ENCODE measurements at regions not wholly inside any gene's neighbourhood (a gene's known extent, or its start where the extent isn't known, plus 50 kb on each side); places are given as distances from the start of the nearest gene placed in this dataset.

GRCh38 chr5:57332361-57332760 is 150.2 kb downstream of the ACTBL2 start:
- no peak for DNase-seq
- ATAC-seq = no peak
- no peak overlapping the region for H3K4me3 ChIP-seq

GRCh38 chr5:57327561-57328367 is 153.9 kb downstream of the GPBP1 start:
- ATAC-seq (peak; percentile 86), DNase-seq (no peak)
- Histone ChIP-seq H3K9me3 (no peaks in the 10 kb centered on the region), H3K36me3 (ENCODE audit: low read depth) (no peaks in the 10 kb centered on the region), H3K4me3 (no peak overlapping the region), H3K4me1 (ENCODE audit: low read depth) (no peaks in the 10 kb centered on the region)
- intact Hi-C loops (cut with DNase I, micrococcal nuclease) = no loop called here
- no peak for TF ChIP-seq CTCF (IDR thresholded peaks at IDR 0.05)

More at GRCh38 chr5:57332361-57332760, 150.2 kb downstream of the ACTBL2 start:
- Histone ChIP-seq H3K9me3 (no peaks in the 10 kb centered on the region), H3K36me3 (ENCODE audit: low read depth) (no peaks in the 10 kb centered on the region), H3K4me1 (ENCODE audit: low read depth) (no peaks in the 10 kb centered on the region)
- intact Hi-C loops (cut with DNase I, micrococcal nuclease) = no loop called here
- TF ChIP-seq CTCF (IDR thresholded peaks at IDR 0.05) = no peak

GRCh38 chr5:57325678-57326397 is 152.0 kb downstream of the GPBP1 start:
- Histone ChIP-seq H3K36me3 (ENCODE audit: low read depth) (no peaks in the 10 kb centered on the region), H3K9me3 (no peaks in the 10 kb centered on the region), H3K4me3 (no peak overlapping the region), H3K4me1 (ENCODE audit: low read depth) (no peaks in the 10 kb centered on the region)
- intact Hi-C loops (cut with DNase I, micrococcal nuclease) = no loop called here
- no peak for TF ChIP-seq CTCF (IDR thresholded peaks at IDR 0.05)
- ATAC-seq (no peak), DNase-seq (no peak)

- no peaks in the 10 kb centered on the region for H3K36me3 ChIP-seq (ENCODE audit: low read depth)
- no peak for TF ChIP-seq CTCF (IDR thresholded peaks at IDR 0.05)
- H3K4me3 ChIP-seq = no peak overlapping the region
- DNase-seq (no peak), ATAC-seq (no peak)
- intact Hi-C loops (cut with DNase I, micrococcal nuclease) = no loop called here
- no peaks in the 10 kb centered on the region for H3K4me1 ChIP-seq (ENCODE audit: low read depth)
- no peaks in the 10 kb centered on the region for H3K9me3 ChIP-seq
Measured at GRCh38 chr5:57324861-57325260, 151.0 kb downstream of the GPBP1 start.

GRCh38 chr5:57324181-57324580 is 150.3 kb downstream of the GPBP1 start:
- Histone ChIP-seq H3K4me3 (no peak overlapping the region), H3K4me1 (ENCODE audit: low read depth) (no peaks in the 10 kb centered on the region), H3K36me3 (ENCODE audit: low read depth) (no peaks in the 10 kb centered on the region), H3K9me3 (no peaks in the 10 kb centered on the region)
- intact Hi-C loops (cut with DNase I, micrococcal nuclease) = no loop called here
- DNase-seq = no peak
- no peak for ATAC-seq
- TF ChIP-seq CTCF (IDR thresholded peaks at IDR 0.05) = no peak
